ENCODE measurements at regions not wholly inside any gene's neighbourhood (a gene's known extent, or its start where the extent isn't known, plus 50 kb on each side); places are given as distances from the start of the nearest gene placed in this dataset.

- TF ChIP-seq REST (IDR thresholded peaks at IDR 0.05; ENCODE audit: insufficient replicate concordance, low read depth) (no peak), POLR2AphosphoS5 (IDR thresholded peaks at IDR 0.05; ENCODE audit: low read depth) (no peak)
These were observed 219.0 kb downstream of the ACTR3 start for GRCh38 chr2:114108824-114109416.
